ENCODE measurements at regions not wholly inside any gene's neighbourhood (a gene's known extent, or its start where the extent isn't known, plus 50 kb on each side); places are given as distances from the start of the nearest gene placed in this dataset.

GRCh38 chr6:19664050-19664449, 173.1 kb upstream of the ID4 start:
- Histone ChIP-seq H3K4me2 (ENCODE audit: low read length) (no peak overlapping the region), H3K27me3 (ENCODE audit: insufficient read depth, low read length) (no peaks in the 10 kb centered on the region), H3K27ac (ENCODE audit: low read depth, low read length) (no peak overlapping the region), H4K20me1 (ENCODE audit: insufficient read depth) (no peaks in the 10 kb centered on the region), H3K9me2 (ENCODE audit: insufficient read depth) (no peaks in the 10 kb centered on the region), H3K4me1 (ENCODE audit: control insufficient read depth in 1 of 2, insufficient read depth in 2 of 2, low read length in 2 of 2) (no peaks in the 10 kb centered on the region), H3K9me3 (ENCODE audit: control insufficient read depth in 1 of 2, insufficient read depth in 1 of 2, low read depth in 1 of 2, low read length in 2 of 2) (no peaks in the 10 kb centered on the region), H3K4me3 (replicated peaks in 1 of 2; ENCODE audit: low read depth in 1 of 2, low read length in 2 of 2) (no peak overlapping the region), H3K79me2 (ENCODE audit: insufficient read depth, low read length) (no peaks in the 10 kb centered on the region), H3K36me3 (ENCODE audit: control insufficient read depth in 1 of 2, insufficient read depth in 2 of 2, low read length in 2 of 2) (no peaks in the 10 kb centered on the region), H2AFZ (ENCODE audit: low read depth, low read length, poor library complexity, severe bottlenecking) (no peak overlapping the region), H3K9ac (ENCODE audit: low read length) (no peak overlapping the region)
- TF ChIP-seq ZNF274 (IDR thresholded peaks at IDR 0.05; ENCODE audit: low read depth, low read length), result no peak
- no peak for TF ChIP-seq POLR2AphosphoS5 (IDR thresholded peaks at IDR 0.05; ENCODE audit: low read depth, low read length)
- no peak for TF ChIP-seq SIN3A (IDR thresholded peaks at IDR 0.05; ENCODE audit: low read depth)
- TF ChIP-seq ATF3 (IDR thresholded peaks at IDR 0.05), result no peak
- no peak for TF ChIP-seq FOSL1 (IDR thresholded peaks at IDR 0.05; ENCODE audit: low read depth)
- no peak for TF ChIP-seq RAD21 (IDR thresholded peaks at IDR 0.05; ENCODE audit: low read depth)
- TF ChIP-seq ZFX (IDR thresholded peaks at IDR 0.05), result no peak
- no peak for TF ChIP-seq ELF1 (IDR thresholded peaks at IDR 0.05; ENCODE audit: borderline replicate concordance, low read depth)
- no peak for TF ChIP-seq REST (IDR thresholded peaks at IDR 0.05; ENCODE audit: low read depth)
- TF ChIP-seq SP1 (IDR thresholded peaks at IDR 0.05; ENCODE audit: low read depth), result no peak
- TF ChIP-seq EZH2 (IDR thresholded peaks at IDR 0.05), result no peak
- no peak for DNase-seq (ENCODE audit: low read depth, low spot score)
- POLR2A ChIA-PET, result no interaction called here
- RAD21 ChIA-PET (ENCODE audit: low non-redundant PET in 1 of 2, low total read pairs in 2 of 2, uncharacterized antibody in 2 of 2, unreplicated experiment in 2 of 2), result no interaction called here
- intact Hi-C loops (cut with micrococcal nuclease), result no loop called here
- no peak for ATAC-seq
- BruUV-seq (replicated peaks), result no TSS peak
- CTCF ChIA-PET, result no interaction called here
